Fibroblast of mammary gland (primary cell): ENCODE measurements at regions not wholly inside any gene's neighbourhood (a gene's known extent, or its start where the extent isn't known, plus 50 kb on each side); places are given as distances from the start of the nearest gene placed in this dataset.

Experiments
- DNase-seq: peaks from one replicate; pipeline ENCODE4 v3.0.0-alpha.2; 2010; ENCODE audit warnings: low read depth
- H3K4me3 ChIP-seq: 2 replicates; pipeline ENCODE4 v1.5.1; 2011; ENCODE audit warnings: low read depth, mild to moderate bottlenecking, low read length, moderate library complexity; ENCODE audit not compliant: control insufficient read depth
- CTCF ChIP-seq: conservative IDR thresholded peaks from 2 replicates; pipeline ENCODE4 v1.5.1; 2011; ENCODE audit warnings: low read depth, low read length, inconsistent platforms; ENCODE audit not compliant: control insufficient read depth, insufficient read depth

DNA sequence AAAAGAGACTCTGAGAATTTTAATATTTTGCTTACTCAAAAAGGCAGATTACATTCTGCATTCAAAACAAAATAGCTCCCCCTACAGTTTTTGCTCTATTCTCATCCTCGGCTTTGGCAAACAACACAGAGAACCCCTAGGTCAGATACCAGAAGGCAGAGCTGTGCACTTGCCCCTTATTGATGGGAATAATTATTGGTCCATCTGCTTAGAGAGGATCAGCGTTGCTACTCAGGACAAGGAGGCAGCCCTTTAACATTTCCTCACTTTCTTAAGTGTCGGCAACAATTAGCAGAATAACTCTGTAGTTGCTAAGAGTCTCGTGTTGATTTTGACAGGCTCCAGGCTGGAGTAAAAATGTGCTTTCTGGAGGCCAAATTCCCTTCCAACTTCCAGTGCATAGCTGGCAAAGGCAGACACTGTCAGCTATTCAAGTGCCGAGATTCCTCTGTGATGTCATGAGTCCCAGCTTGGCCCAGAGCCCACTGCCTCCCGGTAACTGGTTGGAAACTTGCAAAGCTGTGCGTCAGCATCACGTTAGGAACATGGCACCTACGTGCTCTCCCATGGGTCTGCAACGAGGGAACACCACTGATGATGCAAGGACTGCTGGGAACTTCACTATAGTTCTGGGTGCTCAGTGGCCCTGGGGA lies 482.7 kb upstream of the ADAMTS9 start:
- TF ChIP-seq CTCF, result peak; percentile 49
- peak; percentile 97 for DNase-seq
- H3K4me3 ChIP-seq, result no peak overlapping the region

GRCh38 chr3:65169961-65170360 lies 482.2 kb upstream of the ADAMTS9 start:
- peak; percentile 24 for DNase-seq
- H3K4me3 ChIP-seq, result no peak overlapping the region
- TF ChIP-seq CTCF, result no peak

DNA sequence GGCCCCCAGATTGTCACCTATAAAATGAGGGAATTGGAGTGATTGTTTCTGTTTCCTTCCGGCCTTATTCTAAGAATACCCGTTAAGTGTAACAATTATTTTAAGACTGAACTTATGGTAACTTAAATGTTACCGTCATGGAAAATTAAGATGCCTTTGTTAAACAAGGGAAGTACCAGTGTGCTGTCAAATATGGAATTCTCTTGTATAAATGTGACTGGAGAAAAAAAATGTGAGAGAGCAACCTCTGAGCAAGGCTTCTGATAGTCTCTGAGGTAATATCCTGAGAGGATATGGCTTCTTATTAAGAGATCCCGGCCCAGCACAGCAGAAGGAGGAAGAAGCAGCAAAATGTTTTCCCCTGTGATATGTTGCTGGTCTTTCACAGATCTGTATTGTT lies 480.7 kb upstream of the ADAMTS9 start:
- no peak for DNase-seq
- H3K4me3 ChIP-seq, result no peak overlapping the region
- no peak for TF ChIP-seq CTCF

DNA sequence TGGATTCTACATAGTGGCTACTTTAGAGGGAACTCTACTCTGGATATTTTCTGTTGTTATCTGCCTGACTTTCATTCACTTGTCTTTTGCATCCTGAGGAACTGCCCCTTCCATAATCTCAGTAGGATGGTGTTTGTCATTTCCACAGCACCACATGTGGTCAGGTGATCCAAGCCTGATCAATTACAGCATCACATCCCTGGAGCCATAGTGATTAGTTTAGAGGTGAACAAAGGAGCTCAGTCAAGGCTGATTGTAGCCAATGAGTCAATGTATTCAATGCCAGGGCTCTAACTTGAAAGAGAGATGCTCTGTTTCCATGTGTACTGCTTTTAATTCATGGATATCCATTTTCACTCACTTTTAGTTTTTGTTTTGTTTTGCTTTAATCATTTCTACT lies 478.7 kb upstream of the ADAMTS9 start:
- H3K4me3 ChIP-seq, result no peak overlapping the region
- DNase-seq, result no peak
- no peak for TF ChIP-seq CTCF

GRCh38 chr3:65158023-65158422 lies 470.2 kb upstream of the ADAMTS9 start:
- DNase-seq, result no peak
- H3K4me3 ChIP-seq, result no peak overlapping the region
- no peak for TF ChIP-seq CTCF

GRCh38 chr3:65153850-65154512 lies 466.2 kb upstream of the ADAMTS9 start:
- no peak for DNase-seq
- TF ChIP-seq CTCF, result no peak
- H3K4me3 ChIP-seq, result no peak overlapping the region
